Astrocyte of the cerebellum (primary cell): ENCODE measurements at regions not wholly inside any gene's neighbourhood (a gene's known extent, or its start where the extent isn't known, plus 50 kb on each side); places are given as distances from the start of the nearest gene placed in this dataset.
A peak's percentile ranks its signal among the peaks of the same experiment; 100 is the strongest.
"Not testable (repeated sequence)": the region's sequence is repeated elsewhere in the genome, so short reads cannot be mapped to it uniquely, and the experiment has no call there.

ENCODE experiments used
- DNase-seq: peaks from one replicate; pipeline ENCODE4 v3.0.0-alpha.2; 2011; ENCODE audit warnings: low read depth
- H3K4me3 ChIP-seq: 2 replicates; pipeline ENCODE4 v1.5.1; 2011; ENCODE audit warnings: mild to moderate bottlenecking, low read depth, low read length, moderate library complexity
- CTCF ChIP-seq: IDR thresholded peaks from 2 replicates; pipeline ENCODE4 v1.5.1; 2012; ENCODE audit warnings: low read length, low read depth, moderate library complexity, mild to moderate bottlenecking; ENCODE audit errors: missing control alignments
- in situ Hi-C: cut with HindIII; loops from 2 replicates; pipeline ENCODE4 v1.10.0; 2017; ENCODE audit warnings: low sequenced_read_pairs

- no peak overlapping the region for H3K4me3 ChIP-seq
- DNase-seq: no peak
- in situ Hi-C loops: no loop called here
- no peak for TF ChIP-seq CTCF
Observed at GRCh38 chr3:77707281-77707680, 667.4 kb downstream of the ROBO2 start.

GRCh38 chr3:77709155-77709554 lies 669.3 kb downstream of the ROBO2 start:
- in situ Hi-C loops: no loop called here
- TF ChIP-seq CTCF: no peak

GRCh38 chr3:77718311-77718710 lies 678.4 kb downstream of the ROBO2 start:
- in situ Hi-C loops: no loop called here
- no peak overlapping the region for H3K4me3 ChIP-seq
- TF ChIP-seq CTCF: no peak
- no peak for DNase-seq

More at GRCh38 chr3:77709155-77709554, 669.3 kb downstream of the ROBO2 start:
- DNase-seq: no peak
- no peak overlapping the region for H3K4me3 ChIP-seq

GRCh38 chr3:77720460-77720971 lies 680.6 kb downstream of the ROBO2 start:
- in situ Hi-C loops: no loop called here
- no peak for TF ChIP-seq CTCF
- no peak overlapping the region for H3K4me3 ChIP-seq
- no peak for DNase-seq

GRCh38 chr3:77726517-77726916 lies 686.6 kb downstream of the ROBO2 start:
- no peak for TF ChIP-seq CTCF
- no peak overlapping the region for H3K4me3 ChIP-seq
- in situ Hi-C loops: no loop called here
- peak; percentile 6 for DNase-seq

GRCh38 chr3:77746048-77746447 lies 706.1 kb downstream of the ROBO2 start:
- in situ Hi-C loops: no loop called here
- TF ChIP-seq CTCF: no peak
- H3K4me3 ChIP-seq: no peak overlapping the region
- no peak for DNase-seq

GRCh38 chr3:77746892-77747291 lies 707.0 kb downstream of the ROBO2 start:
- no peak overlapping the region for H3K4me3 ChIP-seq
- TF ChIP-seq CTCF: no peak
- DNase-seq: no peak
- in situ Hi-C loops: no loop called here

GRCh38 chr3:77756397-77756975 lies 716.6 kb downstream of the ROBO2 start:
- in situ Hi-C loops, H3K4me3 ChIP-seq, DNase-seq: not testable (repeated sequence)
